Stimulated activated memory B cell treated with anti-CD40 and anti-IgM and Interleukin-4, amounts not matched to agents 10 μg/mL and 1 μg/mL and 100 μg/mL, for 72 hours (primary cell): ENCODE measurements at regions not wholly inside any gene's neighbourhood (a gene's known extent, or its start where the extent isn't known, plus 50 kb on each side); places are given as distances from the start of the nearest gene placed in this dataset.

Source experiments
- ATAC-seq: fragments of 150-1000 bp; cut with Tn5 transposase; 2 replicates; pipeline ENCODE4 v1.10.0; 2021
- H3K27ac Mint-ChIP-seq: one replicate; pipeline ENCODE4 v1.8.0; 2022; ENCODE audit warnings: mild to moderate bottlenecking, mixed read lengths
- H3K27me3 Mint-ChIP-seq: one replicate; pipeline ENCODE4 v1.8.0; 2022; ENCODE audit warnings: mixed read lengths
- H3K36me3 Mint-ChIP-seq: one replicate; pipeline ENCODE4 v1.8.0; 2022; ENCODE audit warnings: mixed read lengths
- H3K4me1 Mint-ChIP-seq: one replicate; pipeline ENCODE4 v1.8.0; 2022; ENCODE audit warnings: mixed read lengths
- H3K4me3 Mint-ChIP-seq: one replicate; pipeline ENCODE4 v1.8.0; 2022; ENCODE audit warnings: mild to moderate bottlenecking, moderate library complexity, mixed read lengths
- H3K9me3 Mint-ChIP-seq: one replicate; pipeline ENCODE4 v1.8.0; 2022; ENCODE audit warnings: mixed read lengths

- Mint-ChIP-seq H3K36me3 (no peaks in the 10 kb centered on the region), H3K27me3 (no peaks in the 10 kb centered on the region), H3K9me3 (peaks cover 5% of the 10 kb centered on the region), H3K4me3 (no peak overlapping the region), H3K4me1 (no peaks in the 10 kb centered on the region), H3K27ac (no peak overlapping the region)
- no peak for ATAC-seq
Measured at GRCh38 chr22:47547239-47547661, 784.8 kb downstream of the TBC1D22A start.

- H3K36me3 Mint-ChIP-seq: no peaks in the 10 kb centered on the region
- no peak overlapping the region for H3K4me3 Mint-ChIP-seq
- no peak for ATAC-seq
- no peaks in the 10 kb centered on the region for H3K4me1 Mint-ChIP-seq
- no peaks in the 10 kb centered on the region for H3K27me3 Mint-ChIP-seq
- H3K27ac Mint-ChIP-seq: no peak overlapping the region
- peaks cover 5% of the 10 kb centered on the region for H3K9me3 Mint-ChIP-seq
Measured at GRCh38 chr22:47544696-47545095, 782.2 kb downstream of the TBC1D22A start.

GRCh38 chr22:47543447-47543846 lies 781.0 kb downstream of the TBC1D22A start:
- Mint-ChIP-seq H3K27ac (no peak overlapping the region), H3K4me1 (no peaks in the 10 kb centered on the region)

GRCh38 chr22:47540011-47540410 lies 777.6 kb downstream of the TBC1D22A start:
- Mint-ChIP-seq H3K4me3 (no peak overlapping the region), H3K36me3 (no peaks in the 10 kb centered on the region), H3K27ac (no peak overlapping the region), H3K9me3 (peaks cover 9% of the 10 kb centered on the region), H3K27me3 (no peaks in the 10 kb centered on the region), H3K4me1 (no peaks in the 10 kb centered on the region)
- no peak for ATAC-seq

More at GRCh38 chr22:47543447-47543846, 781.0 kb downstream of the TBC1D22A start:
- no peak overlapping the region for H3K4me3 Mint-ChIP-seq
- H3K27me3 Mint-ChIP-seq: no peaks in the 10 kb centered on the region
- peaks cover 5% of the 10 kb centered on the region for H3K9me3 Mint-ChIP-seq
- ATAC-seq: no peak
- H3K36me3 Mint-ChIP-seq: no peaks in the 10 kb centered on the region

GRCh38 chr22:47539374-47539773 lies 776.9 kb downstream of the TBC1D22A start:
- H3K9me3 Mint-ChIP-seq: peaks cover 4% of the 10 kb centered on the region

GRCh38 chr22:47535681-47536080 lies 773.2 kb downstream of the TBC1D22A start:
- no peak for ATAC-seq
- peaks cover 4% of the 10 kb centered on the region for H3K9me3 Mint-ChIP-seq
- H3K4me1 Mint-ChIP-seq: no peaks in the 10 kb centered on the region
- no peak overlapping the region for H3K27ac Mint-ChIP-seq
- no peak overlapping the region for H3K4me3 Mint-ChIP-seq
- H3K27me3 Mint-ChIP-seq: no peaks in the 10 kb centered on the region
- no peaks in the 10 kb centered on the region for H3K36me3 Mint-ChIP-seq

More at GRCh38 chr22:47539374-47539773, 776.9 kb downstream of the TBC1D22A start:
- no peak overlapping the region for H3K4me3 Mint-ChIP-seq
- ATAC-seq: no peak
- H3K27ac Mint-ChIP-seq: no peak overlapping the region
- no peaks in the 10 kb centered on the region for H3K27me3 Mint-ChIP-seq
- no peaks in the 10 kb centered on the region for H3K4me1 Mint-ChIP-seq
- no peaks in the 10 kb centered on the region for H3K36me3 Mint-ChIP-seq

GRCh38 chr22:47534804-47535410 lies 772.5 kb downstream of the TBC1D22A start:
- H3K4me3 Mint-ChIP-seq: no peak overlapping the region

GRCh38 chr22:47533961-47534803 lies 771.7 kb downstream of the TBC1D22A start:
- ATAC-seq: no peak
- H3K9me3 Mint-ChIP-seq: peaks cover 4% of the 10 kb centered on the region
- H3K36me3 Mint-ChIP-seq: no peaks in the 10 kb centered on the region
- no peaks in the 10 kb centered on the region for H3K4me1 Mint-ChIP-seq
- H3K4me3 Mint-ChIP-seq: no peak overlapping the region
- H3K27me3 Mint-ChIP-seq: no peaks in the 10 kb centered on the region
- no peak overlapping the region for H3K27ac Mint-ChIP-seq

More at GRCh38 chr22:47534804-47535410, 772.5 kb downstream of the TBC1D22A start:
- Mint-ChIP-seq H3K27ac (no peak overlapping the region), H3K36me3 (no peaks in the 10 kb centered on the region), H3K4me1 (no peaks in the 10 kb centered on the region), H3K27me3 (no peaks in the 10 kb centered on the region), H3K9me3 (peaks cover 4% of the 10 kb centered on the region)
- ATAC-seq: no peak

GRCh38 chr22:47517062-47517461 lies 754.6 kb downstream of the TBC1D22A start:
- no peaks in the 10 kb centered on the region for H3K4me1 Mint-ChIP-seq
- H3K36me3 Mint-ChIP-seq: no peaks in the 10 kb centered on the region
- H3K27me3 Mint-ChIP-seq: no peaks in the 10 kb centered on the region
- no peak overlapping the region for H3K27ac Mint-ChIP-seq
- H3K4me3 Mint-ChIP-seq: no peak overlapping the region
- ATAC-seq: no peak
- no peaks in the 10 kb centered on the region for H3K9me3 Mint-ChIP-seq

GRCh38 chr22:47515384-47516125 lies 753.1 kb downstream of the TBC1D22A start:
- Mint-ChIP-seq H3K27me3 (no peaks in the 10 kb centered on the region), H3K9me3 (no peaks in the 10 kb centered on the region), H3K4me1 (no peaks in the 10 kb centered on the region), H3K27ac (no peak overlapping the region), H3K36me3 (no peaks in the 10 kb centered on the region), H3K4me3 (no peak overlapping the region)
- ATAC-seq: no peak

GRCh38 chr22:47512617-47513016 lies 750.2 kb downstream of the TBC1D22A start:
- H3K4me1 Mint-ChIP-seq: no peaks in the 10 kb centered on the region
- H3K27me3 Mint-ChIP-seq: no peaks in the 10 kb centered on the region
- no peaks in the 10 kb centered on the region for H3K36me3 Mint-ChIP-seq
- no peak overlapping the region for H3K4me3 Mint-ChIP-seq
- peaks cover 2% of the 10 kb centered on the region for H3K9me3 Mint-ChIP-seq
- ATAC-seq: no peak
- H3K27ac Mint-ChIP-seq: no peak overlapping the region

GRCh38 chr22:47504962-47505361 lies 742.5 kb downstream of the TBC1D22A start:
- Mint-ChIP-seq H3K27ac (no peak overlapping the region), H3K4me1 (no peaks in the 10 kb centered on the region), H3K27me3 (peaks cover 7% of the 10 kb centered on the region), H3K36me3 (no peaks in the 10 kb centered on the region), H3K9me3 (peaks cover 21% of the 10 kb centered on the region), H3K4me3 (no peak overlapping the region)
- ATAC-seq: no peak

- Mint-ChIP-seq H3K36me3 (peaks cover 10% of the 10 kb centered on the region), H3K27ac (no peak overlapping the region), H3K4me3 (no peak overlapping the region), H3K27me3 (peaks cover 7% of the 10 kb centered on the region), H3K4me1 (peaks cover 9% of the 10 kb centered on the region), H3K9me3 (peaks cover 29% of the 10 kb centered on the region)
- ATAC-seq: no peak
Measured at GRCh38 chr22:47498969-47499495, 736.6 kb downstream of the TBC1D22A start.

GRCh38 chr22:47497666-47498065 lies 735.2 kb downstream of the TBC1D22A start:
- Mint-ChIP-seq H3K27ac (no peak overlapping the region), H3K9me3 (peaks cover 30% of the 10 kb centered on the region)
- no peak for ATAC-seq

GRCh38 chr22:47495110-47495509 lies 732.7 kb downstream of the TBC1D22A start:
- Mint-ChIP-seq H3K27me3 (no peaks in the 10 kb centered on the region), H3K4me1 (peaks cover 9% of the 10 kb centered on the region), H3K4me3 (no peak overlapping the region), H3K36me3 (peaks cover 10% of the 10 kb centered on the region), H3K9me3 (peaks cover 22% of the 10 kb centered on the region), H3K27ac (peak overlapping the region; percentile 28)
- ATAC-seq: no peak

More at GRCh38 chr22:47497666-47498065, 735.2 kb downstream of the TBC1D22A start:
- no peak overlapping the region for H3K4me3 Mint-ChIP-seq
- H3K4me1 Mint-ChIP-seq: peaks cover 9% of the 10 kb centered on the region
- H3K27me3 Mint-ChIP-seq: peaks cover 7% of the 10 kb centered on the region
- peaks cover 10% of the 10 kb centered on the region for H3K36me3 Mint-ChIP-seq
